NT2/D1 (cell line): ENCODE measurements at regions not wholly inside any gene's neighbourhood (a gene's known extent, or its start where the extent isn't known, plus 50 kb on each side); places are given as distances from the start of the nearest gene placed in this dataset.

ENCODE experiments used
- SUZ12 ChIP-seq: IDR thresholded peaks from 2 replicates; pipeline ENCODE4 v1.6.1; 2011; ENCODE audit not compliant: insufficient read length, insufficient read depth; ENCODE audit errors: extremely low read depth
- YY1 ChIP-seq: IDR thresholded peaks from 2 replicates; pipeline ENCODE4 v1.6.1; 2011; ENCODE audit not compliant: insufficient read length, insufficient read depth

- TF ChIP-seq YY1 (no peak), SUZ12 (no peak)
Measured at GRCh38 chr20:60459212-60459611, 501.0 kb downstream of the CDH26 start.
